HepG2 (cell line): ENCODE measurements at regions not wholly inside any gene's neighbourhood (a gene's known extent, or its start where the extent isn't known, plus 50 kb on each side); places are given as distances from the start of the nearest gene placed in this dataset.

ENCODE experiments used
- CEBPZ ChIP-seq: IDR thresholded peaks from 2 replicates; pipeline ENCODE4 v1.6.1; 2012; ENCODE audit warnings: low read length, improper control_type of control experiment
- CTCF ChIP-seq: sonication (generic); formaldehyde crosslinking; IDR thresholded peaks from 2 replicates; pipeline ENCODE4 v1.5.0; 2020; ENCODE audit warnings: mild to moderate bottlenecking, missing genetic modification reagents, moderate library complexity
- FOSL1 ChIP-seq: sonication (generic); formaldehyde crosslinking; IDR thresholded peaks from 2 replicates; pipeline ENCODE4 v1.9.0; 2021; ENCODE audit warnings: missing genetic modification reagents, borderline replicate concordance
- MYPOP ChIP-seq: sonication (generic); formaldehyde crosslinking; IDR thresholded peaks from 2 replicates; pipeline ENCODE4 v1.8.1; 2023; ENCODE audit warnings: mild to moderate bottlenecking, moderate library complexity, missing genetic modification reagents
- PATZ1 ChIP-seq: sonication (generic); formaldehyde crosslinking; IDR thresholded peaks from 2 replicates; pipeline ENCODE4 v1.4.0; 2020; ENCODE audit warnings: missing genetic modification reagents
- POLR2A ChIP-seq, 2 experiments: IDR thresholded peaks; 2 replicates each; pipeline ENCODE4 v1.6.1; 2011; ENCODE audit warnings: low read depth in 2 of 2, low read length in 2 of 2, mild to moderate bottlenecking in 1 of 2, moderate library complexity in 1 of 2; ENCODE audit not compliant: insufficient read depth in 1 of 2
- RARG ChIP-seq: sonication (generic); formaldehyde crosslinking; IDR thresholded peaks from 2 replicates; pipeline ENCODE4 v1.4.0; 2020; ENCODE audit warnings: low read depth, mild to moderate bottlenecking, missing genetic modification reagents
- RFX3 ChIP-seq: IDR thresholded peaks from 2 replicates; pipeline ENCODE4 v1.6.1; 2016; ENCODE audit warnings: missing biosample characterization, missing genetic modification reagents
- RFX5 ChIP-seq: IDR thresholded peaks from 2 replicates; pipeline ENCODE4 v1.6.1; 2011; ENCODE audit warnings: low read depth, low read length, improper control_type of control experiment
- SRF ChIP-seq: IDR thresholded peaks from 2 replicates; pipeline ENCODE4 v1.6.1; 2011; ENCODE audit warnings: mild to moderate bottlenecking, low read depth, low read length, moderate library complexity
- TCF7L2 ChIP-seq: IDR thresholded peaks from 2 replicates; pipeline ENCODE4 v1.6.1; 2011; ENCODE audit warnings: mild to moderate bottlenecking, low read depth, low read length, moderate library complexity
- ZNF12 ChIP-seq: sonication (generic); formaldehyde crosslinking; IDR thresholded peaks from 2 replicates; pipeline ENCODE4 v1.5.0; 2020; ENCODE audit warnings: missing genetic modification reagents
- ZNF20 ChIP-seq: sonication (generic); formaldehyde crosslinking; IDR thresholded peaks from 2 replicates; pipeline ENCODE4 v1.4.0; 2020; ENCODE audit warnings: mild to moderate bottlenecking, moderate library complexity, missing genetic modification reagents
- TF ChIP-seq, protein P1 (sequence below): sonication (generic); formaldehyde crosslinking; IDR thresholded peaks from 2 replicates; pipeline ENCODE4 v1.5.0; 2020; ENCODE audit warnings: missing genetic modification reagents

DNA sequence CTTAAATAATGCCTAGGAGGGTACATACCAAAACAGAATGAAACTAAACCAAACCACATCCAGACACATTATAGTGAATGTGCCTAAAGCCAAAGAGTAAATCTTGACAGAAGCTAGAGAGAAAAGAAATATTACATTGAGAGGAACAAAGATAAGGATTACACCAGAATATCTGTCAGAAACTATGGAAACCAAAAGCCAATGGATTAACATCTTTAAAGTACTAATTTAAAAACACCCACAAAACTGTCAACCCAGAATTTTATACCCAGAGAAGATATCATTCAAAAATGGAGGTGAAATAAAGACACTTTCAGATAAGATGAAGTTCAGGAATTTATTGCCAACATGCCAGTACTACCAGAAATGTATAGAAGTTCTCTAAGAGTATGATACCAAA lies 198.5 kb upstream of the ZEB2 start:
- TF ChIP-seq RFX3 (no peak), RFX5 (no peak), POLR2A (IDR thresholded peaks at IDR 0.05; ENCODE audit: insufficient read depth in 1 of 2, low read depth in 2 of 2, low read length in 2 of 2) (no peak), MYPOP (CRISPR knock-in tag) (no peak), FOSL1 (CRISPR knock-in tag) (no peak), ZNF12 (no peak), CTCF (CRISPR knock-in tag) (no peak), ZNF20 (CRISPR knock-in tag) (no peak), TCF7L2 (no peak), RARG (CRISPR knock-in tag) (no peak), PATZ1 (CRISPR knock-in tag) (no peak), CEBPZ (no peak), SRF (no peak)
- TF ChIP-seq, protein P1, sequence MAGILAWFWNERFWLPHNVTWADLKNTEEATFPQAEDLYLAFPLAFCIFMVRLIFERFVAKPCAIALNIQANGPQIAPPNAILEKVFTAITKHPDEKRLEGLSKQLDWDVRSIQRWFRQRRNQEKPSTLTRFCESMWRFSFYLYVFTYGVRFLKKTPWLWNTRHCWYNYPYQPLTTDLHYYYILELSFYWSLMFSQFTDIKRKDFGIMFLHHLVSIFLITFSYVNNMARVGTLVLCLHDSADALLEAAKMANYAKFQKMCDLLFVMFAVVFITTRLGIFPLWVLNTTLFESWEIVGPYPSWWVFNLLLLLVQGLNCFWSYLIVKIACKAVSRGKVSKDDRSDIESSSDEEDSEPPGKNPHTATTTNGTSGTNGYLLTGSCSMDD (CRISPR knock-in tag): no peak
